Upper lobe of right lung (tissue), 1 donor: ENCODE measurements at regions not wholly inside any gene's neighbourhood (a gene's known extent, or its start where the extent isn't known, plus 50 kb on each side); places are given as distances from the start of the nearest gene placed in this dataset.

Experiments used
- ATAC-seq: fragments of 200-7000 bp; cut with Tn5 transposase; one replicate; pipeline ENCODE4 v1.9.1; 2020; ENCODE audit warnings: mild to moderate bottlenecking, moderate library complexity
- DNase-seq: peaks from one replicate; pipeline ENCODE4 v3.0.0-alpha.2; 2020
- H3K27ac ChIP-seq: fragments of 200-600 bp; one replicate; pipeline ENCODE4 v1.8.0; 2022
- H3K27me3 ChIP-seq: fragments of 200-600 bp; one replicate; pipeline ENCODE4 v1.8.0; 2022; ENCODE audit warnings: mild to moderate bottlenecking
- H3K36me3 ChIP-seq: fragments of 200-600 bp; one replicate; pipeline ENCODE4 v1.8.0; 2022
- H3K4me1 ChIP-seq: fragments of 200-600 bp; one replicate; pipeline ENCODE4 v1.8.0; 2022
- H3K4me3 ChIP-seq: fragments of 200-600 bp; one replicate; pipeline ENCODE4 v1.8.0; 2022; ENCODE audit warnings: mild to moderate bottlenecking
- H3K9me3 ChIP-seq: fragments of 200-600 bp; one replicate; pipeline ENCODE4 v1.8.0; 2022
- CTCF ChIP-seq: fragments of 200-600 bp; IDR thresholded peaks from one replicate; pipeline ENCODE4 v1.8.0; 2022; ENCODE audit warnings: antibody characterized with exemption
- intact Hi-C: fragments of 100-400 bp; cut with DNase I; formaldehyde crosslinking; loops from one replicate; pipeline ENCODE4 v1.11.0; 2022
- donor health status: DM: no; HTN: yes; CAD: no; lungs with severe emphysema.

DNA sequence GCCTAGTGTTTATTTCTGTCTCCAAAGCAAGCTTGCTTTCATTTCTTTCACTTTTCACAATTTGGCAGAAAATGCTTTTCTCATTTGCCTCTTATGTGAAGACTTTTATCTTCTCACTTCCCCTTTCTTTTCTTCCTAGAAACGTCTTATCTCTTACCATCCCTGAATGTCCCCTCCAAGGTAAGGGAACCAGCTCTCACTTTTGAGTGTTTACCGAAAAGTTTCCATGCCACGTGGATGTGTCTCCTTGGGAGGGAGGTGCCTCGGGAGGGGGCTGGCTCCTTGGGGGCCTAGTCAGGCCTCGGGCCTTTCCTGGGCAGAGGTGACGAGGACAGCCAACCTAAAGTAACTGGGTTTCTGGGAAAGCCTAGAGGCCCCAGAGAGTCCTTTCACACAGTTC, 127.4 kb downstream of the CD24 start:
- H3K27me3 ChIP-seq: no peaks in the 10 kb centered on the region
- TF ChIP-seq CTCF: no peak
- no peaks in the 10 kb centered on the region for H3K36me3 ChIP-seq
- no peak for ATAC-seq
- intact Hi-C loops: no loop called here
- H3K27ac ChIP-seq: no peak overlapping the region
- no peak for DNase-seq
- no peaks in the 10 kb centered on the region for H3K9me3 ChIP-seq
- H3K4me3 ChIP-seq: no peak overlapping the region
- H3K4me1 ChIP-seq: no peaks in the 10 kb centered on the region

GRCh38 chr6:106844930-106845329, 129.6 kb downstream of the CD24 start:
- no peak overlapping the region for H3K4me3 ChIP-seq
- no peak overlapping the region for H3K27ac ChIP-seq
- no peaks in the 10 kb centered on the region for H3K9me3 ChIP-seq
- no peak for DNase-seq
- H3K4me1 ChIP-seq: no peaks in the 10 kb centered on the region
- intact Hi-C loops: no loop called here
- no peak for TF ChIP-seq CTCF
- ATAC-seq: no peak
- no peaks in the 10 kb centered on the region for H3K27me3 ChIP-seq
- H3K36me3 ChIP-seq: no peaks in the 10 kb centered on the region

DNA sequence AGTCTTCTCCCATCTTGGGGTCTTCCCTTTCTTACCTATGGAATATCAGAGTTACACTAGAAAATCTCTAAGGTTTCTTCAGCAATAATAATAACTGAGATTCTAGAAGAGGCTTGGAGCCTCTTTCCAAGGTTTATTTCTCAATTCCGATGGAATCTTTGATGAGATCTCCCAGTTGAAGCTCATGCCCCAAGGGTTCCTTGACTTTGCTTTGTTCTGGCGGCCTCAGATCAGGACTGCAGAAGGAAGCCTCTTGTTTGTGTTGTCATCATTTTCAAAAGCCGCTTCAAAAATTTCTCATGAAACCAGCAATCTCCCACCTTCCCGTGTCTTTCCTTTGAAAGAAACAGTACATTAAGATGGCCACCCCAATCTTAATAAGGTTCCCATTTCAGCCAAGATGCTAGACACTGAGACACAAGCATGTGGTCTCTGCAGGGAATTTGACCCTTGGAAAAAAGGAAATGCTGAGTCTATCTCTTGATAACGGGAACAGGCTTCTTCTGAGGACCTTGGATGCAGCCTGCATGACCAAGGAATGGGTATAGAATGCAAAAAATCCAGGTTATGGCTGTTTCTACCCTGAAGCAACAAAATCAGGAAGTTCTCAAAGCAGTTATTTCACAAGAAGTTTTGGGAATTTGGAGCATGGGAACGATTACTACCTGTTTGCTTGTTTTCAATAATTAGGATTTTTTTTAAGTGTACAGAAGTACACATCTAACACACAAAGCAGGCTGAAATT, 141.6 kb downstream of the CD24 start:
- DNase-seq (no peak), ATAC-seq (no peak)
- Histone ChIP-seq H3K27me3 (no peaks in the 10 kb centered on the region), H3K27ac (no peak overlapping the region), H3K36me3 (no peaks in the 10 kb centered on the region), H3K9me3 (no peaks in the 10 kb centered on the region), H3K4me1 (no peaks in the 10 kb centered on the region), H3K4me3 (no peak overlapping the region)
- TF ChIP-seq CTCF: no peak
- intact Hi-C loops: no loop called here

- Histone ChIP-seq H3K27ac (no peak overlapping the region), H3K4me1 (no peaks in the 10 kb centered on the region), H3K4me3 (no peak overlapping the region), H3K27me3 (no peaks in the 10 kb centered on the region), H3K9me3 (no peaks in the 10 kb centered on the region), H3K36me3 (no peaks in the 10 kb centered on the region)
- no peak for TF ChIP-seq CTCF
- intact Hi-C loops: no loop called here
- ATAC-seq (no peak), DNase-seq (no peak)
Measured at GRCh38 chr6:106830930-106831329, 143.6 kb downstream of the CD24 start.

- Histone ChIP-seq H3K4me1 (no peaks in the 10 kb centered on the region), H3K36me3 (no peaks in the 10 kb centered on the region), H3K27ac (no peak overlapping the region), H3K9me3 (no peaks in the 10 kb centered on the region), H3K27me3 (no peaks in the 10 kb centered on the region), H3K4me3 (no peak overlapping the region)
- TF ChIP-seq CTCF: no peak
- intact Hi-C loops: no loop called here
- ATAC-seq (no peak), DNase-seq (no peak)
Measured at GRCh38 chr6:106829451-106829850, 145.1 kb downstream of the CD24 start.

- H3K9me3 ChIP-seq: no peaks in the 10 kb centered on the region
- no peaks in the 10 kb centered on the region for H3K27me3 ChIP-seq
- no peak overlapping the region for H3K27ac ChIP-seq
- ATAC-seq: no peak
- no peaks in the 10 kb centered on the region for H3K36me3 ChIP-seq
- intact Hi-C loops: no loop called here
- no peak for TF ChIP-seq CTCF
- no peaks in the 10 kb centered on the region for H3K4me1 ChIP-seq
- H3K4me3 ChIP-seq: no peak overlapping the region
- no peak for DNase-seq
Measured at GRCh38 chr6:106827081-106827480, 147.4 kb downstream of the CD24 start.
